Activated CD8-positive, alpha-beta memory T cell treated with anti-CD3 and anti-CD28 coated beads, Interleukin-2, amount 50 U/mL, for 1 hour (primary cell): ENCODE measurements at regions not wholly inside any gene's neighbourhood (a gene's known extent, or its start where the extent isn't known, plus 50 kb on each side); places are given as distances from the start of the nearest gene placed in this dataset.

ENCODE experiments used
- DNase-seq: peaks from one replicate; pipeline ENCODE4 v3.0.0-alpha.2; 2020; ENCODE audit errors: extremely low read depth

DNA sequence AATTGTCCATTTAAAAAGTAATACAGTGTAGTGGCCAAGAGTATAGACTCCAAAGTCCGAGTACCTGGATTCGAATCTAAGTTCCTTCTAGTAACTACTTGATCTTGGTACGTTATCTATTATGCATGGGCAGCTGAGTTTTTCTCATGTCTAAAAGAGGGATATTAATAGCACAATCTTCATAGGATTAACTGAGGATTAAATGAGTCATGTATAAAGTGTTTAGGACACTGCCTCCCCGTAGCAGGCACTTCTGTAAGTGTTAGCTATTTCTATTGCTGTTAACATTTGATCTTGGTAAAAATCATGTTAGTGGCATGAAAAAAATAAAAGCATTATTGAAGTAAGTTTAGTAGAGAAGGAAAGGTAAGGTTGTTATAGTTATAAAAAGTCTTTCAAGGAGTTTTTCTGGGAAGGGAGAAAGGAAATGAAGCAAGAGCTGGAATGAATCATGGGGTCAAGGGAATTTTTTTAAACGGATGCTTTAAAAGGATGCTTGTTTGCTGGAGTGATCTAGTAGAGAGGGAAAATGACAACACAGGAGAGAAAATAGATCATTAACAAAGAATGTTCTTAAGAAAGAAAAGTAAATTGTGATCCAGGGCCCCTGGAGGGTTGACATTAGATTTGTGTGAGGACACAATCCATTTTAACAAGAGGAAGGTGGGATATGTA lies 502.2 kb upstream of the USP15 start:
- no peak for DNase-seq

GRCh38 chr12:61758661-61759060 lies 501.5 kb upstream of the USP15 start:
- no peak for DNase-seq

DNA sequence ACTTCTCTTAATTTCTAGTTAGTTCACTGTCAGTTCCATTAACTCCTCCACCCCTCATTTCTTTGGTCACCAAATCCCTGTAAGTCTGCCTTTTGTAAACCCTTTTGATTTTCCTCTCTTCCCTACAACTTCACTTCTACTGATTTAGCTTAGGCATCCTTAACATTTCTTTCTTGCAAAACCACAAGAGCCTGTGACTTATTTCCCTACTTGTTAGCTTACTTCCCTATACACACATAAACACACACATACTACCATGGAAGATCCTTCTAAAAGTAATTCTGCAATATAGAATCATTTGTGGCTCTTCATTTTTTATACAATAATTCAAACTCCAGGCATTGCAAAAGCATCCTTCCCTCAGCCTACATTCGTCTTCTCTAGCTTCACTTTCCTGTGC lies 494.3 kb upstream of the USP15 start:
- no peak for DNase-seq

GRCh38 chr12:61780435-61780834 lies 479.8 kb upstream of the USP15 start:
- no peak for DNase-seq

DNA sequence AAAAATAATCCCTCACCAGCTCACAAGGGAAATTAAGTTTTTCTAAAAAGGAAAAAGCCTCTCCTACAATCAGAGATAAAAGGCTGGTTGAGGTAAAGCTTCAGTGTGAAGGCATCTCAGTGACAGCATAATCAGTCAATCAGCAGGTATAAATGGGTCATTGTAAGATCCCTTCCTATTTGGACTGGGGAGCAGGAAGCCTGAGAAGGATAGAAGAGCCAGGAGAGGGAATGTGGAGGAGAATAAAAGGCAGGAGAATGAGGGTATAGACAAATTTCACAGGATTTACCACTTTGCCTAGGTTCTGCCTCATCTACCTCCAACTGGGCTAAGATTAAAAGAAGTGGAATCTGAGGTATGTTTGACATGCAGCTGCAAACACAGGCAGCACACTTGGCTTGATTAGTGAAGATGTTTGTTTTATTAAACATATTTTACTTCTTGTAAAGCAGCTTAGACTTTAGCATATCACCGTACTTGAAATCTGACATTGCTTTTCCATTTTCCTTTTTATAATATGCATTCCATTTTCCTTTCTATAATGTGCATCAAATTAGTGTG lies 479.1 kb upstream of the USP15 start:
- DNase-seq = no peak

DNA sequence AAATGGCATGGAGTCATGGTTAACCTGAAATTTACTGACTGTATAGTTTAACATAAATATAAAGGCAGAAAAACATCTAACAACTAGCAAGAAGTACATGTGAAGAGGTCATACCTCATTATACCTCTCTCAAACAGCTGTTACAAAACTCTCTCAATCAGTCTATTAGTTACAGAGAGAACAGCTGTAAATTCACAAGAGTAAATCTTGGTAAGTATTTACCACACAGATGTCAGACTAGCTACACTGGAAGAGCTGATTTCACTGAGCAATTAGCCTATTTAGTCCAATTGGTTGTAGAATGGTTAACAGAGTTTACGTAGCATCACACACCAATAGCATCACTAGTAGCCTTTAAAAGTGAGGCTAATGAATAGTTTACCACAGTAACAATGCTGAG lies 463.4 kb upstream of the USP15 start:
- no peak for DNase-seq

DNA sequence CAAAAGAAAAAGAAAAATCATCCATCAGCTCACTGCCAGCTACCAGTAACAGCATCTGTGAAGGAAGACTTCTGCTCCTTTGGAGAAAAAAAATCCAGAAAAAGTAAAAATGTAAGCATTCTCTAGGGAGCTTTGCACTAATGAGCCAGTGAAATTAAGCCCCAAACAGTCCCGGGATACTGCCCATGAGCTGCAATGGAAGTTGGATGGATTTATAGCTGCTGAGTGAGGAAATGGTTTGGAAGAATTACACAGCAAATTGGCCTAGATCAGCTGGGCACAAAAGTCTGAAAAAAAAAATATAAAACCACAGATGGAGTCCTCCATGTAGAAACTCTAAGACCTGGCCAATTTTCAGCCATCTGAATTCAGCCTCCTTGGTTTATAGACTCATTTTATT lies 462.9 kb upstream of the USP15 start:
- DNase-seq = no peak

DNA sequence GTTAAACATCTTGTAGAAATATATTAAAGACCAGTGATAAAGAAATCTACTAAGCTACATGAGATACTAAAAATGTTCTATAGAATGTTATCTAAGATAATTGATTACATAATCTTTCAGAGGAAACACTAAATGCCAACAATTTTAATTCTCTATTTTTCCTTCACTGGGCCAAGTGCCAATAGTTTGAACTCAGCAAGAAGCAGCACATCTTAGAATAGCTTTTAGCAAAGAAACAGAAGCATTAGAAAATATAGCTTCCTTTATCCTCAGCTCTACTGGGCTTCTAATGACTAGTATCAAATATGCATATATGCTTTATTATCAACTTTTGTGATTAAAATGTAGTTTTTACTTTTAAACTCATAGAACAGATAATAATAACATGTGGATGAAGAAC lies 461.4 kb upstream of the USP15 start:
- DNase-seq = no peak

DNA sequence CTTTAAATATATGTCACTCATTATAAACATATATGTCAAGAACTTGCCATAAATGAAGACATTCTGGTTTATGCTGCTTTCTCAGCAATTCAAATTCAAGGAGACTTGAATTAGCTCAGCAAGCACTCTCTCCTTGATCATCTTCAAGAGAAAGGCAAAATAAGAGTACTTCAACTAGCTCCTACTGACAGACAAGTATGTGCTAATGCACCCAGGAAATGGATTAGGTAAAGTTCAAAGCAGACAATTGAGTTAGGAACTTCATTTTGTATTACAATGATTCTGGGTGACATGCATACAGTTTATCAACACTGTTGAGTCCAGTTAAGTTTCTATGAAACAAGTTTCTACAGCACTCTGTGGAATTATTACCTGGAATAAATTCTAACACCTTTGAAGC lies 455.9 kb upstream of the USP15 start:
- no peak for DNase-seq

DNA sequence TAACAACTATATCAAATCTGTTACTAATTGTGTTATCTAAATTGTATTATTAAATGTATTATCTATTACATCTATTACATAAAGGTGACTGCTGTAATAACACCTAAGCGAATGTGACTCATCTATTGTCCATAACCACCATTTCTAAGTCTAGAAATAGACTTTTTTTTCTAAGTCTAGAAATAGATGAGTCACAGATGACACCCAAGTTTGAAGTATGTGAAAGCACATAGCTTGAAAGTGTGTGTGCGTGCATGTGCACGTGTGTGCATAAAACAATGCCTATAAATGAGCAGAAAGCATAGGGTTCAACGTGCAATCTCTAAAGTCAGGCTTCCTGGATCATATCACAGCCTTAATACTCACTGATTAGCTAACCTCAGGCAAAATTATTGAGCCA lies 451.3 kb upstream of the USP15 start:
- DNase-seq = no peak

GRCh38 chr12:61810486-61810885 lies 449.7 kb upstream of the USP15 start:
- no peak for DNase-seq

DNA sequence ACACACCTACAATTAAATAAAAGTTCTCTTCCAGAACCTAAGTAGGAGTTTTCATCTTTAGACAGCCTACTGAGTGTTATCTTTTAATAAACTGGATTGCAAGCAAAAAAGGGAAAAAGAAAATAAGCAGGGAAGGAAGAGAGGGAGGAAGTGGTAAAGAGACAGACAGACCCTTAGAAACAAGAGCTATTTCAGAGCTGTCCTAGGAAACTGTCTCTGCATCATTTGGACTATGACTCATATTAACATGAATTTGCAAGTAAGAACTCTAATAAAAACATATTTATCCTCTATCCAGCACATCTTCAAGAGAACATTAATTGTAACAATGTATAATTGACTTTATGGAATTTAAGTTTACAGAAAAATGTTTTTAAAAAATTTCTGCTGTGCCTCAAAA lies 438.8 kb upstream of the USP15 start:
- DNase-seq = no peak

DNA sequence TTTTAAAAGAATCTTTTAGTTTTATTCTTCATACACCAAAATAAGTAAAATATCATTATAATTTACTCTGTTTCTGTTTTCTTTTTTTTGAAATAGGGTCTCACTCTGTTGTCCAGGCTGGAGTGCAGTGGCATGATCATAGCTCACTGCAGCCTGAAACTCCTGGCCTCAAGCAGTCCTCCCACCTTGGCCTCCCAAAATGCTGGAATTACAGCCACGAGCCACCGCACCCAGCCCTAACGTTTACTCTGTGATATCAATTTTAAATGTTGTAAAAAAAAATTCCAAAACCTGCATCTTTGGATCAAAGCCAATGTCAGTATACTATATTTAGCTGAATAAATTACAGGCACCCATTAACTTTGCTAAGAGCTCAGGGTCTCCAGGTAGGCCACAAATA lies 437.1 kb upstream of the USP15 start:
- DNase-seq = no peak

DNA sequence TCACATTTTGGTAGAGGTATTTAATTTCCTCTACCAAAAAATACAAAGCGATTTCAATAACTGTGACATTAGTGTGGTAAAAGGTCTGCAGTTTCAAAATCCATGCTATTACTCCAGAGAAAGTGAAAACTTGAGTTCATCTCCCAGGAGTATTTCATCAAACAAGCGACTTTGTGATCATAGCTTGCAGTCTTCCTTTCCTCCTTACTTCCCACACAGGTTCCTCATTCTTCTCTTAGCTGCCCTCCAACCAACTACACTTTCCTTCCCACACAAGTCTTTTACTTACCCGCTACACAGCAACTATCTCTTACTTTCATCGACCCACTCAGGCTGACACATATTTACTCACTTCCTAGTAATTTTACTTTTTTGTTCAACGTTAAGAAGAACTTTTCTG lies 413.4 kb upstream of the USP15 start:
- no peak for DNase-seq

- no peak for DNase-seq
These were observed 411.3 kb upstream of the USP15 start for GRCh38 chr12:61848893-61849292.

GRCh38 chr12:61853945-61854344 lies 406.3 kb upstream of the USP15 start:
- no peak for DNase-seq

DNA sequence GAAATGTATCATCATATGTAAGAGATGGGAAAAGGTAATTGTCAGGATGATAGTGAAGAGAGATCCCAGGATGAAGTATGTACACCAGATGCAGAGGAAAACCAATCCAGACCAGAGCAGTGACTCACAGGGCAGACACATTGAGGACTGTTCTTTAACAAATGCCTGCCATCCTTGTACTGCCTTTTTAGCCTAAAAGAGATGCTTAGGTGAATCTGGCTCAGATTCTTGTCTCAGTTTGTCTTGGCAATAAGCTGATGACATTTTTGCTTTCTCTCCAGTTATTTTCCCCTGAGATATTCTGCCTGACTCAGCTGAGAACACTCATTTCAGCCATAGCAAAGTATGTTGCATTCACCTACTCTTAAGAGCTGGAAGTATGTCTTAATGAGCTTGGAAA lies 405.3 kb upstream of the USP15 start:
- DNase-seq = no peak

- DNase-seq = no peak
These were observed 402.2 kb upstream of the USP15 start for GRCh38 chr12:61857968-61858367.

DNA sequence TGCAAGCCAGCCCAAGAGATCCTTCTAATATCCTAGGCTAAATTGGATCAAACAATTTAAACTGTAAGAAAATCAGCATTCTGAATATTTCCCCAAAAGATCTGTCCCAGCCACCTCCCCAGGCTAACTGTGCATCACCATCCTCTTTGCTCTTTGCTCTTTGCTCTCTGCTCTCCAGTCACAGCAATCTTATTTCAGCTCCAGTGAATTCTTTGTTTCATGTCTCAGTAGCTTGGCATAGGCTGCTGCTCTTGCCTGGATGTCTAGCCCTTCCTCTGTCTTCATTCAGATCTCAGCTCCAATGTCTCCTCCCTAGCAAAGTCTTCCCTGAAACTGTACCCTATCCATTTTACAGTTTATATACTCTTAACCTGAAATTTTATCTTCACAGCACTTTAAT lies 399.8 kb upstream of the USP15 start:
- no peak for DNase-seq

DNA sequence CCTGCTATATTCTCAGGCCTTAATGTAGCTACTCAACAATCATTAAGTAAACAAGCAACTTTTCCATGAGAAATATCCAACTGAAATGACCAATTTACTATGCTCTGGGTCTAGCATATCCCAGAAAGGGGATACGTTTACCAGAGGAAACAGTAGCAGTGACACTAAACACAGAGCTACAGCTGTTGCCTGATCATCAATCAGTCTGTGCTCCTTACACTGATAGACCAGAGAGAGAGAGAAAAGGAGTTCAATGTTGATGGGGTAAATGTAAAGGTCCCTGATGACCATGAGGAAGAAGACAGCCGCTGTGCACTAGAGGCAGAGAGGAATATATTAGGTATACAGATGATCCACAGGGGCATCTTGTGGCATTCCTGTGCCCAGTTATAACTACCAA lies 397.2 kb upstream of the USP15 start:
- no peak for DNase-seq

GRCh38 chr12:61863811-61864210 lies 396.4 kb upstream of the USP15 start:
- no peak for DNase-seq

DNA sequence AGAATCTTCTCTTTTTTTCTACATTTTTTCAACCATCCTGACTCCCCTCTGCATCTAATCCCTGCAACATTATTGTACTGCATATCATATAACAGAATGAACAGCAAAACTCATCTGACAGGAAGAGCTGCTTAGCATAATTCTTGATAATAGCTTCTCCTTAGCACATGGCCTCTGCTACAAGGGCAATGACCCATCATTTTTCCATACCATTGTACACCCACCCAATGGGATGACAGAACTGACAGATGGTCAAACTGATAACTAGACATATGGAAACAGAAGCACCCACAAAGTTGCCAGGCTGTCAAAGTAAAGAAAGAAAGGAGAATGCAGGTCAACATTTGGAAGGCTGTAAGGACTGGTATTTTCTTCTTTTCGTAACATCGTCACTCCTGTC lies 390.4 kb upstream of the USP15 start:
- DNase-seq = no peak

- no peak for DNase-seq
These were observed 389.3 kb upstream of the USP15 start for GRCh38 chr12:61870658-61871484.
